ENCODE measurements at regions not wholly inside any gene's neighbourhood (a gene's known extent, or its start where the extent isn't known, plus 50 kb on each side); places are given as distances from the start of the nearest gene placed in this dataset.

- Histone ChIP-seq H3K79me1 (ENCODE audit: low read length) (no peaks in the 10 kb centered on the region), H2BK120ac (ENCODE audit: insufficient read depth, low read length, poor library complexity) (no peak overlapping the region), H3K36me3 (ENCODE audit: control insufficient read depth in 1 of 2, insufficient read depth in 2 of 2, low read length in 2 of 2) (no peaks in the 10 kb centered on the region), H3K14ac (ENCODE audit: low read length) (no peak overlapping the region), H3K4me3 (ENCODE audit: low read depth, low read length) (no peak overlapping the region), H3K27ac (ENCODE audit: low read depth, low read length) (no peak overlapping the region), H3K4me2 (ENCODE audit: low read length) (no peak overlapping the region), H3K4ac (ENCODE audit: low read depth, low read length) (no peak overlapping the region), H3K9me3 (ENCODE audit: insufficient read depth, low read depth, low read length) (no peaks in the 10 kb centered on the region), H4K8ac (ENCODE audit: low read depth, low read length) (no peak overlapping the region), H2BK5ac (ENCODE audit: low read depth, low read length, poor library complexity) (no peak overlapping the region), H3K18ac (ENCODE audit: low read length) (no peak overlapping the region), H2AFZ (ENCODE audit: insufficient read depth, low read length, poor library complexity) (no peak overlapping the region), H4K91ac (ENCODE audit: low read depth, low read length) (no peak overlapping the region), H3K27me3 (ENCODE audit: insufficient read depth, low read length) (no peaks in the 10 kb centered on the region), H3K4me1 (ENCODE audit: control insufficient read depth in 1 of 2, insufficient read depth in 2 of 2, low read length in 2 of 2) (no peaks in the 10 kb centered on the region), H2AK5ac (ENCODE audit: low read length) (no peak overlapping the region), H4K12ac (ENCODE audit: low read depth, low read length) (no peak overlapping the region), H3K23ac (ENCODE audit: low read length) (no peak overlapping the region), H3K9ac (ENCODE audit: low read length) (no peak overlapping the region), H2BK12ac (ENCODE audit: low read length) (no peak overlapping the region), H3K79me2 (ENCODE audit: control insufficient read depth, insufficient read depth, low read length, poor library complexity) (no peaks in the 10 kb centered on the region)
- DNase-seq: no peak
- no CpG with 5 or more reads among the region's 3 CpGs for WGBS (ENCODE audit: extremely low coverage, insufficient coverage, insufficient read length)
Observed at GRCh38 chr11:95435192-95435591, 204.2 kb upstream of the SESN3 start.

- no peak overlapping the region for H3K18ac ChIP-seq (ENCODE audit: low read length)
- no peaks in the 10 kb centered on the region for H3K36me3 ChIP-seq (ENCODE audit: control insufficient read depth in 1 of 2, insufficient read depth in 2 of 2, low read length in 2 of 2)
- no peak overlapping the region for H2BK5ac ChIP-seq (ENCODE audit: low read depth, low read length, poor library complexity)
- H3K4me2 ChIP-seq (ENCODE audit: low read length): no peak overlapping the region
- no CpG with 5 or more reads among the region's 1 CpG for WGBS (ENCODE audit: extremely low coverage, insufficient coverage, insufficient read length)
- H3K27ac ChIP-seq (ENCODE audit: low read depth, low read length): no peak overlapping the region
- no peak for DNase-seq
- H3K27me3 ChIP-seq (ENCODE audit: insufficient read depth, low read length): no peaks in the 10 kb centered on the region
- H3K79me2 ChIP-seq (ENCODE audit: control insufficient read depth, insufficient read depth, low read length, poor library complexity): no peaks in the 10 kb centered on the region
- H3K23ac ChIP-seq (ENCODE audit: low read length): no peak overlapping the region
- no peak overlapping the region for H2BK120ac ChIP-seq (ENCODE audit: insufficient read depth, low read length, poor library complexity)
- no peak overlapping the region for H3K4ac ChIP-seq (ENCODE audit: low read depth, low read length)
- H4K12ac ChIP-seq (ENCODE audit: low read depth, low read length): no peak overlapping the region
- no peaks in the 10 kb centered on the region for H3K9me3 ChIP-seq (ENCODE audit: insufficient read depth, low read depth, low read length)
- no peak overlapping the region for H3K4me3 ChIP-seq (ENCODE audit: low read depth, low read length)
- no peak overlapping the region for H3K9ac ChIP-seq (ENCODE audit: low read length)
- H4K8ac ChIP-seq (ENCODE audit: low read depth, low read length): no peak overlapping the region
- H3K14ac ChIP-seq (ENCODE audit: low read length): no peak overlapping the region
- no peak overlapping the region for H2AFZ ChIP-seq (ENCODE audit: insufficient read depth, low read length, poor library complexity)
- no peak overlapping the region for H2AK5ac ChIP-seq (ENCODE audit: low read length)
- no peak overlapping the region for H4K91ac ChIP-seq (ENCODE audit: low read depth, low read length)
- H3K79me1 ChIP-seq (ENCODE audit: low read length): no peaks in the 10 kb centered on the region
- H3K4me1 ChIP-seq (ENCODE audit: control insufficient read depth in 1 of 2, insufficient read depth in 2 of 2, low read length in 2 of 2): peaks cover 0 to under 1% of the 10 kb centered on the region in 2 experiments
- H2BK12ac ChIP-seq (ENCODE audit: low read length): no peak overlapping the region
Observed at GRCh38 chr11:95434489-95435057, 203.6 kb upstream of the SESN3 start.

- Histone ChIP-seq H3K27ac (ENCODE audit: low read depth, low read length) (no peak overlapping the region), H3K79me2 (ENCODE audit: control insufficient read depth, insufficient read depth, low read length, poor library complexity) (no peaks in the 10 kb centered on the region), H2AK5ac (ENCODE audit: low read length) (no peak overlapping the region), H3K4ac (ENCODE audit: low read depth, low read length) (no peak overlapping the region), H4K12ac (ENCODE audit: low read depth, low read length) (no peak overlapping the region), H3K79me1 (ENCODE audit: low read length) (no peaks in the 10 kb centered on the region), H3K9me3 (ENCODE audit: insufficient read depth, low read depth, low read length) (no peaks in the 10 kb centered on the region), H2BK120ac (ENCODE audit: insufficient read depth, low read length, poor library complexity) (no peak overlapping the region), H3K36me3 (ENCODE audit: control insufficient read depth in 1 of 2, insufficient read depth in 2 of 2, low read length in 2 of 2) (no peaks in the 10 kb centered on the region), H3K9ac (ENCODE audit: low read length) (no peak overlapping the region), H4K91ac (ENCODE audit: low read depth, low read length) (no peak overlapping the region), H3K18ac (ENCODE audit: low read length) (no peak overlapping the region), H3K4me3 (ENCODE audit: low read depth, low read length) (no peak overlapping the region), H3K4me1 (ENCODE audit: control insufficient read depth in 1 of 2, insufficient read depth in 2 of 2, low read length in 2 of 2) (peaks cover 0 to 2% of the 10 kb centered on the region in 2 experiments), H3K23ac (ENCODE audit: low read length) (no peak overlapping the region), H3K4me2 (ENCODE audit: low read length) (no peak overlapping the region), H2AFZ (ENCODE audit: insufficient read depth, low read length, poor library complexity) (no peak overlapping the region), H2BK12ac (ENCODE audit: low read length) (no peak overlapping the region), H2BK5ac (ENCODE audit: low read depth, low read length, poor library complexity) (no peak overlapping the region), H4K8ac (ENCODE audit: low read depth, low read length) (no peak overlapping the region), H3K27me3 (ENCODE audit: insufficient read depth, low read length) (no peaks in the 10 kb centered on the region), H3K14ac (ENCODE audit: low read length) (no peak overlapping the region)
- WGBS (ENCODE audit: extremely low coverage, insufficient coverage, insufficient read length): no CpG with 5 or more reads among the region's 2 CpGs
- DNase-seq: no peak
Observed at GRCh38 chr11:95434009-95434408, 203.0 kb upstream of the SESN3 start.

GRCh38 chr11:95432714-95433503 is 201.9 kb upstream of the SESN3 start:
- H4K8ac ChIP-seq (ENCODE audit: low read depth, low read length): no peak overlapping the region

More at GRCh38 chr11:95432714-95433503, 201.9 kb upstream of the SESN3 start:
- no peak overlapping the region for H2AK5ac ChIP-seq (ENCODE audit: low read length)
- H3K9me3 ChIP-seq (ENCODE audit: insufficient read depth, low read depth, low read length): no peaks in the 10 kb centered on the region
- H2BK120ac ChIP-seq (ENCODE audit: insufficient read depth, low read length, poor library complexity): no peak overlapping the region
- no peak overlapping the region for H3K23ac ChIP-seq (ENCODE audit: low read length)
- H2BK12ac ChIP-seq (ENCODE audit: low read length): no peak overlapping the region
- no peak overlapping the region for H3K4ac ChIP-seq (ENCODE audit: low read depth, low read length)
- H4K12ac ChIP-seq (ENCODE audit: low read depth, low read length): no peak overlapping the region
- no peaks in the 10 kb centered on the region for H3K27me3 ChIP-seq (ENCODE audit: insufficient read depth, low read length)
- no peak overlapping the region for H3K9ac ChIP-seq (ENCODE audit: low read length)
- no peaks in the 10 kb centered on the region for H3K36me3 ChIP-seq (ENCODE audit: control insufficient read depth in 1 of 2, insufficient read depth in 2 of 2, low read length in 2 of 2)
- H3K14ac ChIP-seq (ENCODE audit: low read length): no peak overlapping the region
- no CpG with 5 or more reads among the region's 4 CpGs for WGBS (ENCODE audit: extremely low coverage, insufficient coverage, insufficient read length)
- H3K18ac ChIP-seq (ENCODE audit: low read length): no peak overlapping the region
- no peaks in the 10 kb centered on the region for H3K79me1 ChIP-seq (ENCODE audit: low read length)
- H3K79me2 ChIP-seq (ENCODE audit: control insufficient read depth, insufficient read depth, low read length, poor library complexity): no peaks in the 10 kb centered on the region
- H3K27ac ChIP-seq (ENCODE audit: low read depth, low read length): no peak overlapping the region
- no peak overlapping the region for H2BK5ac ChIP-seq (ENCODE audit: low read depth, low read length, poor library complexity)
- no peak overlapping the region for H3K4me2 ChIP-seq (ENCODE audit: low read length)
- no peak overlapping the region for H2AFZ ChIP-seq (ENCODE audit: insufficient read depth, low read length, poor library complexity)
- H4K91ac ChIP-seq (ENCODE audit: low read depth, low read length): no peak overlapping the region
- H3K4me1 ChIP-seq (ENCODE audit: control insufficient read depth in 1 of 2, insufficient read depth in 2 of 2, low read length in 2 of 2): peaks cover 0 to 2% of the 10 kb centered on the region in 2 experiments
- H3K4me3 ChIP-seq (ENCODE audit: low read depth, low read length): no peak overlapping the region
- DNase-seq: no peak
